ENCODE measurements at regions not wholly inside any gene's neighbourhood (a gene's known extent, or its start where the extent isn't known, plus 50 kb on each side); places are given as distances from the start of the nearest gene placed in this dataset.
"Not testable (repeated sequence)": the region's sequence is repeated elsewhere in the genome, so short reads cannot be mapped to it uniquely, and the experiment has no call there.

DNA sequence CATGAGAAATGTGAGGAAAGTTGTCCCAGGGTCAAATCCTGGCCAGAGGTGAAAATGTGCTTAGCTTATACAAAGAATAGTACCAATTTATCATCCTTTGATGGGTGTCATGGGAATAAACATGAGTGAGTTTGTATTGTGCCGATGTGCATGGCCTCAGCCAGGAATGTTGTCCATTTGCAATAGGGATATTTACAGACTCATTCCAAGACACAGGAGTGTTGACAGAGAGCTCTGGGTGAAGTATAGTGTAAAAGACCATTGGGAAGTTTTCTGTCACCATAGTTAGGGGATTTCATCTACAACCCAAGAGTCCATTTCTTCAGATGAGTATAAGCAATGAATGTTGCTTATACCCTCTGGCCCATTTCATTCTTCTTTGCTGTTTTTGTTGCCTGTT, 160.1 kb downstream of the DMAC1 start:
- no peak for DNase-seq (ENCODE audit: missing footprints)
- intact Hi-C loops (cut with DNase I), result no loop called here
- no peak for ATAC-seq

DNA sequence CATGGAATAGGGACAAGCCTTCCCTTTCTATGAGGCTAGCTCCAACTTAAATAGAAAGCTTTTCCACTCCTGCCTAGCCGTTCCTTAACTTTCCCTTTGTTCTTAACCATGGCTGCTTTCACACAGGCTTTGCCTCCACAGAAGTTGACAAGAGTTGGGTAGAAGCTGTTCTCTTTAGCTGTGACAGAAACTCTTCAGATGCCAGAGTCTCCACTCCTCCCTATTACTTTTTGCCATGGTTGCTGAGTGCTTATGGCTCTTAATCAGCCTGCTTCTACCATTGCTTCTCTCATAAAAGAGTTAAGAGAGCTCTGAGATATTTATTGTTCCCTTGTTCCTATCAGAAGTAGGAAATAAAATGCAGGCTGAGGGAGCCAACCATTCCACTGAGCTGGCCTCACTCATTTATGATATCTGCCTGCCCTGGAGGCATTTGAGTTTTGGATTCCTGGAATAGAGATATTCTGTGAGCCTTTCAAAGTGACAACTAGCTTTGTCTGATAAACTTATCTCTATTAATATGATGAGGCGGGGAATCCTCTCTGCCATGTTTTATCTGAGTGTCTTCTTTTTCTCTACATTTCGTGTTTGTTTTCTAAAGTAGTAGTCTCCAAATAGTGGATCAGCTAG, 162.6 kb downstream of the DMAC1 start:
- no peak for ATAC-seq

DNA sequence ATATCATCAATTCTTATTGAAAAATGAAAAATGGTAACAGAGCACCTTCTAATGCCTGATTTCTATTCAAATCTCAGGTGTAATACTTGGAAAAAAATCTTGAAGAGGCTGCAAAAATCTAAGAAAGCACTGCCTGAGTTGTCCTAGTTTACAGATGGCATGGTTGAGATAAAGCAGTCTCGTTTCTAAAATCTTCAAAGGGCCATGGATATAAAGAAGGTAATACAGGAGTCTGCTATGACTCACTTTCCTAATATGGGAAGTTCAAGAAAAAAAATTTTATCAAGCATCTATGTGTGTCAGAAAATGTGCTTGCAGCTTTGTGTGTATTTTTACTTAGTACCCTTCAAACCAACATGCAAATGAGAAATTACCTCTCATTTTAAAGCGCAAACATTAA, 163.3 kb downstream of the DMAC1 start:
- ATAC-seq (no peak), DNase-seq (ENCODE audit: missing footprints) (no peak)
- intact Hi-C loops (cut with DNase I), result no loop called here

More for the DNA sequence above, 162.6 kb downstream of the DMAC1 start:
- DNase-seq (ENCODE audit: missing footprints), result no peak
- intact Hi-C loops (cut with DNase I), result no loop called here

DNA sequence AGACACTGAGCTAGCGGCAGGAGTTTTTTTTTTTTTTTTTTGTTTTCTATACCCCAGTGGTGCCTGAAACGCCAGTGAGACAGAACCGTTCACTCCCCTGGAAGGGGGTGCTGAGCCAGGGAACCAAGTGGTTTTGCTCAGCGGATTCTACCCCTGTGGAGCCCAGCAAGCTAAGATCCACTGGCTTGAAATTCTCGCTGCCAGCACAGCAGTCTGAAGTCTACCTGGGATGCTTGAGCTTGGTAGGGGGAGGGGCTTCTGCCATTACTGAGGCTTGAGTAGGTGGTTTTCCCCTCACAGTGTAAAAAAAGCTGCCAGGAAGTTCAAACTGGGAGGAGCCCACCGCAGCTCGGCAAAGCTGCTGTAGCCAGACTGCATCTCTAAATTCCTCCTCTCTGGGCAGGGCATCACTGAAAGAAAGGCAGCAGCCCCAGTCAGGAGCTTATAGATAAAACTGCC, 173.0 kb downstream of the DMAC1 start:
- intact Hi-C loops (cut with DNase I); DNase-seq (ENCODE audit: missing footprints); ATAC-seq: not testable (repeated sequence)

DNA sequence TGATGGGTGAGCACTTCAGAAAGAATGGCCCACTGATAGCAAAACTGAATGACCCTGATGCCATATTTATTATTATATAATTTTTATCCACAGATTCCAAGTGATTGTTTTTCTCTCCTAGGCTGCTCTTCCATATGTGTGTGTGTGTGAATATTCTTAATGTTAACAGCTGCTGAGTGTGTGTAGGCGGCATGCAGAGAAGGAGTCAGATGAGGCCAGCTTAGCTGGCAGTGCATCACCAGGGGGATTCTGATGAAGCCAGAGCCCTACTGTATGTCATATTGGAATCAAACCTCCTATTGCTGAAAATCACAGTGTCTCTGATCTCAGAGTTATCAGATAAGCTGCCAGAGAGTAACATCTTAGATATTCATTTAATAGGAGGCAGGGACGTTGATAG, 177.1 kb downstream of the DMAC1 start:
- intact Hi-C loops (cut with DNase I), result no loop called here
- DNase-seq (ENCODE audit: missing footprints) (no peak), ATAC-seq (no peak)

DNA sequence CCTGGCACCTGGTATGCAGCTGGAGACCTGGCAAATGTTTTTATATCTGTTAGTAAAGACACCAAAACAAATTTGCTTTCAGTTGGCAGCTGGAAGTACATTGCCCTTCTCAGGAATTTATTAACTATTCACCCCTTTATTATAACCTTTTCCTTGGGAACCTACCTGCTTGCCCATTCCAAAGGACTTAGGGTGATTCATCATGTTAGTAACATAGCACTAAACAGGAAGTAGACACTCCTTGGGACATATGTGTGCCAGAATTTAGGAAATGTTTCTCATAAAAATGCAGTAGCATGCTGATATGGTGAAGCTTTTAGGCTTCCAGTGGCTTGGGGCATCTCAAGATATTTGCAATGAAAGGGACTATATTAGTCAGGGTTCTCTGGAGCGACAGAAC, 184.2 kb downstream of the DMAC1 start:
- no peak for ATAC-seq
- no peak for DNase-seq (ENCODE audit: missing footprints)
- intact Hi-C loops (cut with DNase I), result no loop called here

DNA sequence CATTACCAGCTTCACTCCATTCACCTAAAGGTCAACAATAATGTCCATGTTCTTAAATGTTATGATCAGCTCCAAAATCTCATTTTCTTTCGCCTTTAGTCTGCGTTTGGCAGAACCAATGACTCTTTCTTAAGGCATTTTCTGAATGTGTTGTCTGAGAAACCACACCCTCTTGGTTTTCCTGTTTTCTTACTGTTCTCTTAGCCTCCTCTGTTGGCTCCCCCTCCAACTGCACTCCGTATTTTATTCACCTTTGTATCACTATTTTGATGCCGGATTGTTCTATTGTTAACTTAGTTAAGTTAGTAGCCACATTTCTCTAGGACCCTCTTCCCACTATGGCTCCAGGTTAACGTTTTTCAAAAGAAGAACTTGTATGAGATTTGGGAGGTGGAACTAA, 185.6 kb downstream of the DMAC1 start:
- DNase-seq (ENCODE audit: missing footprints) (no peak), ATAC-seq (no peak)
- intact Hi-C loops (cut with DNase I), result no loop called here

DNA sequence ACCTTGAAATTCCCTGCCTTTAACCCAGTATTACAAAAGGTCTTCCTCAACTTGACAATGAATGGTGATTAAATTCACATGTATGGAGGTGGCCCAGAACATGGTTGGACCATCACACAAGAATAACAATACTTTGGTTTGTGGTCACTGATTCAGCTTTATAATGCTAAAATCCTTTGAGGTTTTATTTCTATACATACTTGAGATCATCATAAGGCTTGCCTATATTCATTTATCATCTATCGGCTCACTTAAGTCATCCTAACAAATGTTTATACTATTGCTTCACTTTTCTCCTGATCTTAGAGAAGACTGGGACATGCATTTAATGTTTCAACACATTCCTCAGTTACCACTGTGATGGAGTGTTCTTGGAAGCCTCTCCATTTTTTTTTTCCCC, 191.3 kb downstream of the DMAC1 start:
- DNase-seq (ENCODE audit: missing footprints), result no peak
- ATAC-seq, result no peak
- intact Hi-C loops (cut with DNase I), result no loop called here

DNA sequence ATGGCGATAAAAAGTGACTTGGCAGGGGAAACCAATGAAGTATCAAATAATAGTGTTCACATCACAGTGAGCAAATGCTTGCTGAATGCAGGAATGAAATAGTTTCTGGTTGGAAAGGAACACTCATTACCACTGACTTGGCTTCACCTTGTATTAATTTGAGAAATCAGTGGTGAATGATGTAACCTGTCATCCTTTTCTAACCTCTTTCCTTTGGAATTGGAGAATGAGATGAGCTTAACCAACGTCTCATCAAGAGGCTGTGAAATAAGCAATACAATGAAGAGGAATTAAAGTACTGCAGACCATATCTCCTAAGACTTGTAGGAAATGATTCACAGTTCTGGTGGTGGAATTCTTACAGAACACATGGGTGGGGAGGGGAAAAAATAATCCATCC, 192.2 kb downstream of the DMAC1 start:
- intact Hi-C loops (cut with DNase I), result no loop called here
- no peak for DNase-seq (ENCODE audit: missing footprints)
- ATAC-seq, result no peak

DNA sequence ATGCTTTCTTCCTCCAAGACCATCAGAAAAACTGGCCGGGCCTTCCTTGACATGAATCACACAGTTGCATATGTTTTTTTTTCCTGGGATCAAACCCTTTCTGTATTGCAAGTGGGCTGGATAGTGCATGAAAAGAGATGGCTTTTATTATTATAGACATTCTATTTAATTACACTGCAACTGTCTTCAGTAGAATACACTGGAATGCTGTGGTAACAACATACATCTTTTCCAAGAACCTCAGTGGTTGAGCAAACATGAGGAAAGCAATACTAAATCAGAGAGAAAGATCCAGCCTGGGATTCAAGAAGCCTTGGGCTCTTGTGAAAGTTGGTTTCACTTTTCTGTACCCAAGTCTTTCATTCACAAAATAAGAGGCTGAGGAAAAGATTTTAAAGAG, 193.0 kb downstream of the DMAC1 start:
- DNase-seq (ENCODE audit: missing footprints) (no peak), ATAC-seq (no peak)
- intact Hi-C loops (cut with DNase I), result no loop called here

DNA sequence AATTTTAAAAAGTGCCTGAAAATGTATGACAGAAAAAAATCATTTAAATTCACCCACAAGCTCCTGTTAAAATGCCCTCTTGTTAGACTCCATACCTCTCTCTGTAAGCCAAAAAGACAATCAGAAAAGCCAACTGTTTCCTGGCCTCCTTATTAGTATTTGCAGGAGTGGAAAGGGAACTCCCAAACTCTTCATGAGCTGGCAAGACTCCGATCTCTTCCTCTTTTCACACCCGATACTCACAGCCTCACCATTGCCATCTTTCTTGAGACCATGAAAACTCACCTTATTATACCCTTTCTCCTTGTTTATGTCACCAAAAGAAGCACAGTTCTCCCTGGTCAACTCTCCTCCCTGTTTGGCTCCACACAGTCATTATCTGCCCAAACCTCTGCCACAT, 197.8 kb downstream of the DMAC1 start:
- DNase-seq (ENCODE audit: missing footprints) (no peak), ATAC-seq (no peak)
- intact Hi-C loops (cut with DNase I), result no loop called here

DNA sequence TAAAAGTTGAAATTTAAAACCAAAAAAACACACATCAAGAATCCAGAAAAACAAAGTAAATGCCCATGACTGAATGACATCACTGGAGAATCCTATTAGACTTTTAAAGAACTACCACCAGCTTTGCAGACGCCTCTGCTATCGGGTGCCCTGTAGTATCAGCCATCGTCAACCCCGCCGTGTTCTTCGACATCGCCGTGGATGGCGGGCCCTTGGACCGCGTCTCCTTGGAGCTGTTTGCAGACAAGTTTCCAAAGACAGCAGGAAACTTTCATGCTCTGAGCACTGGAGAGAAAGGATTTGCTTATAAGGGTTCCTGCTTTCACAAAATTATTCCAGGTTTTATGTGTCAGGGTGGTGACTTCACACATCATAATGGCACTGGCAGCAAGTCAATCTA, 201.9 kb downstream of the DMAC1 start:
- DNase-seq (ENCODE audit: missing footprints), result no peak
- intact Hi-C loops (cut with DNase I), result loop anchor here (10.0 kb wide), 1 partner anchor 87 kb away; no protein-coding TSS in a partner anchor
- ATAC-seq, result no peak

DNA sequence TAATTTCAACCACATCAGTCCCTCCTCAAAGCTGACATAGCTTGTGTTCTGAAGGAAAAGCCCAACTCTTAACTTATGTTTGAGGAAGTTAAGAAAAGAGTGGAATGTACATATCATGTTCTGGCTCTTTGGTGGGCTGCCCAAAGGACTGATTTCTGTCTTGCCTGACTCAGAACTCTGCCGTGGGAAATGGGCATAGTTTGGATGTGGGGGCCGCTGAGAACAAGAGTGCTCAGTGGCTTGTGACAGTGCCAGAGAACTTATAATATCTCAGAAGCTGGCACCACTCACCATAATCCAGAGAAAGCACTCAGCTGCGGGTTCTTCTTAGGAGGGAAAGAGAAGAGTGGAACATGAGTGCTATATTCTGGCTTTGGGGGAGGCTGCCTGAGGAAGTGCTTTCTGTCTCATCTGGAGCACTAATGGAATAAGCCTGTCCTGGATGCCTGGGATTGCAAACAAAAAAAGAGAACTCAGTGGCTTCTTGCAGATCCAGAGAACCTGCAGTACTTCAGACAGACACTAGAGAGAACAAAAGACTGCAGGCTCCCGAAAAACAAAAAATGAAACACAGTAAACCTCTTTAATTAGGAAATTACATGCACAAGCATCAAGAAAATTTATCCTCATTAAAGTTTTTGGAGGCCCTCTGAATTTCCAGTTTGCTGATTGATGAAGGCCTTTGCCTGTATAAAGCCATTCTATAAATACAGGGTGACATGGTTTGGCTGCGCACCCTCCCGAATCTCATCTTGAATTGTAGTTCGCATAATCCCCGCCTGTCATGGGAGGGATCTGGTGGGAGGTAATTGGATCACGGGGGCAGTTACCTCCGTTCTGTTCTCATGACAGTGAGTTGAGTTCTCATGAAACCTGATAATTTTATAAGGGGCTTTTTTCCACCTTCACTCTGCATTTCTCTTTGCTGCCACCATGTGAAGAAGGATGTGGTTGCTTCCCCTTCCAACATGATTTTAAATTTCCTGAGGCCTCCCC, 207.0 kb downstream of the DMAC1 start:
- ATAC-seq (no peak), DNase-seq (ENCODE audit: missing footprints) (no peak)
- intact Hi-C loops (cut with DNase I), result loop anchor here (10.0 kb wide), 1 partner anchor 92 kb away; no protein-coding TSS in a partner anchor

DNA sequence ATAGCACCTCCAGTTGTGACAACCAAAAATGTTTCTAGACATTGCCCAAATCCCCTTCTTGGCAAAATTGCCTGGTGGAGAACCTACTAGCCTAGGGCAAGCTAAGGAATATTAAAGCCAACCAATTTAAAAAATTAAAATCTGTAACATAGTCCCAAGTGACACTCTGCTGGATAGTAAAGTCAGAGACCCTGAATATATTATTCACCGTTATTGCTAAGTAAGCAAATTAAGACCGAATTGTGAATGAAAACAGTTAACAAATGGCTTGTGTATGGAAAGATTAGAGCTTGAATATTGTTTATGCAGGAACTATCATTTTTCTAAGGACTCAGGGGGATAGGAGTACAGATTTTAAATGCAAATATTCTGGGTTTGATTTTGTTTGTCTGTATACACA, 208.1 kb downstream of the DMAC1 start:
- intact Hi-C loops (cut with DNase I), result loop anchor here (10.0 kb wide), 1 partner anchor 93 kb away; no protein-coding TSS in a partner anchor
- DNase-seq (ENCODE audit: missing footprints), result no peak

DNA sequence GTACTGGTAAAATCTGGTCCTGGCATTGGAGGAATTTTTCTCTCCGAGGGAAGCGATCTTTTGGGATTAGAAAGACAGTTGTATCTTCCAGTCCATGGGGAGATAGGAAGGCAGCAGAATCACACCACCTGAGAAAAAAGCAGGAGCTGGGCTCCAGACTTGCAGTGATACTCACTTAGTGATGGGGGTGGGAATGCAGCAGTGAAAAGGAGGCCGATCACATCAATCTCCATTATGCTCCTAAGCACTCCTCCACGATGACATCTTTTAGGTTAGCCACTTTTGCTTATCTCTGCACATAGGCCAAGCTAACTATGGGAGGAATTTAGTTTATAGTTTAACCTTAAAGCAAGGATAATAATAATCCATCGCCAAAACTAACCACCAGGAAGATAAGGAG, 219.0 kb downstream of the DMAC1 start:
- ATAC-seq (no peak), DNase-seq (ENCODE audit: missing footprints) (no peak)
- intact Hi-C loops (cut with DNase I), result no loop called here

More for the DNA sequence above, 208.1 kb downstream of the DMAC1 start:
- ATAC-seq, result no peak

DNA sequence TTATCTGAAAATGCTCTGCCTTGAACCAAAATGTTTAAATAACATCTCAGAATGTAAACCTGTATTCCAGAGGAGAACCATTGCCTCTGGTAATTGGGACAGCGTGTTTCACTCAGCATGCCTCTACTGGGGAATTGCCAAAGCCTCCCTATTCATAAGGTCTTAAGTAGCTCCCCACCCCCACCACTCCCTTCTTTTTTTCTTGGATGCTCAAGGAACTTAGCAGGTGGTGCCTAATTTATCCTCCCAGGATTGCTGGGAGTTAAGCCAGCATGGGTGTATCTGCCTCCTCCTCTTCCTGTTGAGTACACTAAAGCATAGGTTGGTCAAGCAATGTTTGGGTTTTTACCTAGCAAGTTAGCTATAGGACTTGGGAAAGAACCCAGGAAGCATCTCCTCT, 220.2 kb downstream of the DMAC1 start:
- intact Hi-C loops (cut with DNase I), result no loop called here
- DNase-seq (ENCODE audit: missing footprints) (no peak), ATAC-seq (no peak)

DNA sequence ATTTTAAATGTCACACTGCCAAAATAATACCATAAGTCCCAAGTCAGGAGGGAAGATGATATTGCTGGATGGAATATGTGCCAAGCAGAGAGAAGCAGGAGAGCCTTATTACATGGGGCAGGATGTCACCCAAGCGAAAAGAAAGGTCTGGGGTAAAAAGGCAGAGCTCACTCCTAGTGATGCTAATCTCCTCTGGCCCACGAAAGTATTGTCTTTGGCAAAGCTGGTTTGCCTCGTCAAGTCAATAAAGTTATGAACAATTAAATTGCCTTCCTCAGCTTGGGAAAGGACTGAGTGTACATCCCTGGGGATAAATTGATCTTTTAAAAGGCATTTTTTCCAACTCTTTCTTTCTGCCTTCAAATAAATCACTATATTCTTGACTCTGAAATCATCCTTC, 220.6 kb downstream of the DMAC1 start:
- no peak for ATAC-seq
- intact Hi-C loops (cut with DNase I), result no loop called here
- DNase-seq (ENCODE audit: missing footprints), result no peak

DNA sequence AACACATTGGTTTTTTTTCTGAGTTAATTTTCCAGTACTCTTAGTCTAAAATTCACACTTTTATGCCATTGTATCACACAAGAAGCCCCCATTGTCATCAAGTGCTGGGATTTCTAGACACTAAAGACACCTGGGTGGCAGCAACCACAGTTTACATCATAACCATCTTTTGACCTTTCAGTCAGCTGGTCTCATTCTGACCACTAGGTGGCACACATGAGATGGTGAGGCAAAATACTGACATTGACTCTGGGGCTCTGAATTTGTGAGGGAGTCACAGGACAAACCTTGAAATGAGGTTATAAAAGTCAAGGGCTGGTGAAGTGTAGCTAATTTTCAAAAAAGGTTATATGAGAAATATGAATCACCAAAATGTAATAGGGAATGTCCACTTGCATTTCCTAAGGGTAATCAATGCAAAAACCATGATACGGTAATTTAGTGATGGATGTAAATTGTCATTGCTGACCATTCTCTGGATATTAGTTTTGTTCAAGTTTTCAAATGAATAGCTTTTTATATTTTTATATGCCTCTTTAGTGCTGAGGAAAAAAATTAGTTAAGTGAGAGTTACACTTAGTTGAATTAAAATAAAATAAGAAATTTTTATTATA, 229.4 kb downstream of the DMAC1 start:
- DNase-seq (ENCODE audit: missing footprints) (no peak), ATAC-seq (no peak)
- intact Hi-C loops (cut with DNase I), result no loop called here

DNA sequence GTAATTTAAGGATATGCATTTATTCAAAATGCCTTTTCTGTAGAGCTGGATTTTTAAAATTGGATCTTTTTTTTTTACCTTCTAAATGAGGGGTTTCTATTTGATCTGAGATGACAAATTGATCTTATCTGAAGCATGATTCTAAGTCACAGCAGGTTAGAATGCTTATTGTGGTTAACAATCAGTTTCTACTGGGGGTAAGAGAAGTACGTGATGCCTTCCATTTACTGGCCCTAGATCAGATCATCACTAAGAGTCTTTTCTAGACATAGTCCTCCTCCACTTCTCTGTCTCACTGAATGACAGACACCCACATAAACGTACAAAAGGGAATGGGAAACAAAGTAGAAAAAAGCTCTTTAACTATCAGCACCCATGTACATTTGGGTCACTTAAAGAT, 231.9 kb downstream of the DMAC1 start:
- no peak for ATAC-seq
- intact Hi-C loops (cut with DNase I), result no loop called here

More for the DNA sequence above, 231.9 kb downstream of the DMAC1 start:
- DNase-seq (ENCODE audit: missing footprints), result no peak

Data from Right ventricle myocardium inferior (tissue), 1 donor.